ENCODE measurements at regions not wholly inside any gene's neighbourhood (a gene's known extent, or its start where the extent isn't known, plus 50 kb on each side); places are given as distances from the start of the nearest gene placed in this dataset.

- no peaks in the 10 kb centered on the region for H3K27me3 ChIP-seq (ENCODE audit: control insufficient read depth, low read length)
- no peaks in the 10 kb centered on the region for H3K4me1 ChIP-seq (ENCODE audit: control insufficient read depth, low read length)
- no peak overlapping the region for H3K27ac ChIP-seq (ENCODE audit: low read depth, low read length)
- no peaks in the 10 kb centered on the region for H3K9me2 ChIP-seq (replicated peaks; ENCODE audit: control insufficient read depth, low read length)
- no peak for TF ChIP-seq EZH2phosphoT487 (IDR thresholded peaks at IDR 0.05; ENCODE audit: borderline replicate concordance, low read length)
- TF ChIP-seq, protein P1, sequence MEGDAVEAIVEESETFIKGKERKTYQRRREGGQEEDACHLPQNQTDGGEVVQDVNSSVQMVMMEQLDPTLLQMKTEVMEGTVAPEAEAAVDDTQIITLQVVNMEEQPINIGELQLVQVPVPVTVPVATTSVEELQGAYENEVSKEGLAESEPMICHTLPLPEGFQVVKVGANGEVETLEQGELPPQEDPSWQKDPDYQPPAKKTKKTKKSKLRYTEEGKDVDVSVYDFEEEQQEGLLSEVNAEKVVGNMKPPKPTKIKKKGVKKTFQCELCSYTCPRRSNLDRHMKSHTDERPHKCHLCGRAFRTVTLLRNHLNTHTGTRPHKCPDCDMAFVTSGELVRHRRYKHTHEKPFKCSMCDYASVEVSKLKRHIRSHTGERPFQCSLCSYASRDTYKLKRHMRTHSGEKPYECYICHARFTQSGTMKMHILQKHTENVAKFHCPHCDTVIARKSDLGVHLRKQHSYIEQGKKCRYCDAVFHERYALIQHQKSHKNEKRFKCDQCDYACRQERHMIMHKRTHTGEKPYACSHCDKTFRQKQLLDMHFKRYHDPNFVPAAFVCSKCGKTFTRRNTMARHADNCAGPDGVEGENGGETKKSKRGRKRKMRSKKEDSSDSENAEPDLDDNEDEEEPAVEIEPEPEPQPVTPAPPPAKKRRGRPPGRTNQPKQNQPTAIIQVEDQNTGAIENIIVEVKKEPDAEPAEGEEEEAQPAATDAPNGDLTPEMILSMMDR (IDR thresholded peaks at IDR 0.05; ENCODE audit: low read depth, low read length, poor library complexity, severe bottlenecking), result no peak
- H3K4me2 ChIP-seq (ENCODE audit: low read length), result no peak overlapping the region
- no peaks in the 10 kb centered on the region for H3K9me3 ChIP-seq (ENCODE audit: control insufficient read depth, insufficient read depth, low read length)
- no peaks in the 10 kb centered on the region for H4K20me1 ChIP-seq (ENCODE audit: control insufficient read depth, insufficient read depth, low read depth, low read length)
- no peaks in the 10 kb centered on the region for H3K36me3 ChIP-seq (ENCODE audit: control insufficient read depth, low read length)
- H3F3A ChIP-seq (ENCODE audit: control insufficient read depth, insufficient read depth), result no peaks in the 10 kb centered on the region
- H3K4me3 ChIP-seq (ENCODE audit: low read length), result no peak overlapping the region
- no peaks in the 10 kb centered on the region for H3K79me2 ChIP-seq (ENCODE audit: control insufficient read depth, low read length)
Measured at GRCh38 chr13:103326326-103326725, 260.1 kb upstream of the SLC10A2 start.

DNA sequence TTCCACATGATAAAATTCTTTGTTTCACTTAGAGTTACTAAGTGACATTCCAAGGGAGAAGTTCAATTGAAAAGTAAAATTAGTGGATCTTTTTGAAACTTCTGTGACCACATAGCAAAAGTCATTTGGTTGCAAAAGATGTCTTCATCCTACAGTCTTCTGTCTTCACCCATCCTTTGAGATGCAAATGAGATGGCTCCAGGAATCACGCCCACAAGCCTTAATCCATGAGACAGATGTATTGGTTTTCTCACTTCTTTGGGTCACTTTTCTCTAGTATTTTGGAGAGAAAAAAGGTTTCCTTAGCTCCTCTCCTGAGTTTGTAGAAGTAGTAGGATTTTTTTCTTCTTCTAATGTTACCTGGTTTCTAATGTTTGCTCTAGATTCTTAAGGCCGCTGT is 259.5 kb upstream of the SLC10A2 start:
- Histone ChIP-seq H3K9me2 (replicated peaks; ENCODE audit: control insufficient read depth, low read length) (no peaks in the 10 kb centered on the region), H3F3A (ENCODE audit: control insufficient read depth, insufficient read depth) (no peaks in the 10 kb centered on the region), H3K36me3 (ENCODE audit: control insufficient read depth, low read length) (no peaks in the 10 kb centered on the region), H3K4me1 (ENCODE audit: control insufficient read depth, low read length) (no peaks in the 10 kb centered on the region), H3K27ac (ENCODE audit: low read depth, low read length) (no peak overlapping the region), H3K9me3 (ENCODE audit: control insufficient read depth, insufficient read depth, low read length) (no peaks in the 10 kb centered on the region), H3K27me3 (ENCODE audit: control insufficient read depth, low read length) (no peaks in the 10 kb centered on the region), H3K4me3 (ENCODE audit: low read length) (no peak overlapping the region), H3K4me2 (ENCODE audit: low read length) (no peak overlapping the region), H3K79me2 (ENCODE audit: control insufficient read depth, low read length) (no peaks in the 10 kb centered on the region), H4K20me1 (ENCODE audit: control insufficient read depth, insufficient read depth, low read depth, low read length) (no peaks in the 10 kb centered on the region)
- TF ChIP-seq, protein P1 (IDR thresholded peaks at IDR 0.05; ENCODE audit: low read depth, low read length, poor library complexity, severe bottlenecking), result no peak
- no peak for TF ChIP-seq EZH2phosphoT487 (IDR thresholded peaks at IDR 0.05; ENCODE audit: borderline replicate concordance, low read length)

DNA sequence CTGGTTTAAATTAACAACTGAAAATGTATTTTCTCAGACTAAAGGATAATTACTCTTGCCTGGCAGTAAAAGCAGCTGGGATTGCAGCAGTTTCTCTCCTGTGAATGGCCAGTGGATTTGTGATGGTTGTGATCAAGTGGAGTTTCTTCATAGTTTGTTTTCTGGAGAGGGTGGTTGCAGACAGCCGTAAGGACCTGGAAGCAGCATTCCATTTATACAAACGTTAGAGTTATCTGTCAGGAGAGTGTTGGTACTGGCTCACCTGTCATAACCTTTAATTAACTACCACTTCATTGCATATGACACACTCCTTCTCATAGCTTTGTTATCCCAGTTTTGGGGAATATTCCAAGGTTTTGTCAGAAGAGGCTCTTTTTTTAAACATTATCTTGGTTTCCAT is 258.4 kb upstream of the SLC10A2 start:
- Histone ChIP-seq H3K27ac (ENCODE audit: low read depth, low read length) (no peak overlapping the region), H3K4me3 (ENCODE audit: low read length) (no peak overlapping the region), H3K27me3 (ENCODE audit: control insufficient read depth, low read length) (no peaks in the 10 kb centered on the region), H3K36me3 (ENCODE audit: control insufficient read depth, low read length) (no peaks in the 10 kb centered on the region), H3F3A (ENCODE audit: control insufficient read depth, insufficient read depth) (no peaks in the 10 kb centered on the region), H4K20me1 (ENCODE audit: control insufficient read depth, insufficient read depth, low read depth, low read length) (no peaks in the 10 kb centered on the region), H3K4me1 (ENCODE audit: control insufficient read depth, low read length) (no peaks in the 10 kb centered on the region), H3K9me3 (ENCODE audit: control insufficient read depth, insufficient read depth, low read length) (no peaks in the 10 kb centered on the region), H3K79me2 (ENCODE audit: control insufficient read depth, low read length) (no peaks in the 10 kb centered on the region), H3K4me2 (ENCODE audit: low read length) (no peak overlapping the region), H3K9me2 (replicated peaks; ENCODE audit: control insufficient read depth, low read length) (no peaks in the 10 kb centered on the region)
- no peak for TF ChIP-seq EZH2phosphoT487 (IDR thresholded peaks at IDR 0.05; ENCODE audit: borderline replicate concordance, low read length)
- TF ChIP-seq, protein P1 (IDR thresholded peaks at IDR 0.05; ENCODE audit: low read depth, low read length, poor library complexity, severe bottlenecking), result no peak

DNA sequence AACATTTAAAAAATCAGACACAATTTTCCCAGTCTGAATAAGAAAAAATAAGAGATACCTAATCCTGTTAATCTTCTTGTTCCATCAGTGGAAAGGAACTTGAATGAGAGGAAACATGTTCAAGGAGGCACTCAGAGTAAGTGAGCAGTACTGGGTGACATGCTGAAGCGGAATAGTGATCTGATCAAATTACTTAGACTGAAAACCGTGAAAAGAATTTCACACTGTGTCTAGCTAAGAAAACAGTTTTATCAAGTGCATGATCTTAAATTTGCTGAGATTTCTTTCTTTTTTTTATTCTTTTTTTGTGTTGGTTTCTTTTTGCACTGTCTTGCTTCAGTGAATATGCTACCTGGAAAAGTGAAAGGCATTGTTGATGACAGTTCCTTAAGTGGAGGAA is 249.5 kb upstream of the SLC10A2 start:
- H3K4me1 ChIP-seq (ENCODE audit: control insufficient read depth, low read length), result no peaks in the 10 kb centered on the region
- no peak overlapping the region for H3K4me2 ChIP-seq (ENCODE audit: low read length)
- no peaks in the 10 kb centered on the region for H3K9me2 ChIP-seq (replicated peaks; ENCODE audit: control insufficient read depth, low read length)
- H4K20me1 ChIP-seq (ENCODE audit: control insufficient read depth, insufficient read depth, low read depth, low read length), result no peaks in the 10 kb centered on the region
- H3K27ac ChIP-seq (ENCODE audit: low read depth, low read length), result no peak overlapping the region
- H3K4me3 ChIP-seq (ENCODE audit: low read length), result no peak overlapping the region
- no peaks in the 10 kb centered on the region for H3K79me2 ChIP-seq (ENCODE audit: control insufficient read depth, low read length)
- TF ChIP-seq EZH2phosphoT487 (IDR thresholded peaks at IDR 0.05; ENCODE audit: borderline replicate concordance, low read length), result no peak
- TF ChIP-seq, protein P1 (IDR thresholded peaks at IDR 0.05; ENCODE audit: low read depth, low read length, poor library complexity, severe bottlenecking), result no peak
- no peaks in the 10 kb centered on the region for H3K36me3 ChIP-seq (ENCODE audit: control insufficient read depth, low read length)
- no peaks in the 10 kb centered on the region for H3F3A ChIP-seq (ENCODE audit: control insufficient read depth, insufficient read depth)
- no peaks in the 10 kb centered on the region for H3K9me3 ChIP-seq (ENCODE audit: control insufficient read depth, insufficient read depth, low read length)
- no peaks in the 10 kb centered on the region for H3K27me3 ChIP-seq (ENCODE audit: control insufficient read depth, low read length)
